ENCODE measurements at regions not wholly inside any gene's neighbourhood (a gene's known extent, or its start where the extent isn't known, plus 50 kb on each side); places are given as distances from the start of the nearest gene placed in this dataset.

DNA sequence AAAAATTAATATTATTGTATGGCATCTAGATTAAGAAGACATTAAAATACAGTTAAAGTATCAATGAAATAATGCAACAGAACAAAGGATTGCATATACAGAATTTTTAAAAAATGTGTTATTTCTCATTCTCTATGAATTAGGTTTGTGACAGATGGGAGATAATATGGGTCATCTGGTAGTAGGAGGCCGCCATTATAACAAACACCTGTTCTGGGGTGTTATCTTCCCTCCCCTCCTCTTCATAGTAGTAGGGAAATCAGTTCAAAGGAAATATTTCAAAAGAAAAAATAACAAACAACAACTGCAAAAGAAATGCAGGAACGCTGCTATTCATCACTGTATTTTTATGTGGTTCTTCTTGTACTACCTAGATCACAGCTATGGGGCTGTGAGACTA, 187.0 kb upstream of the ATP2B1 start:
- Histone ChIP-seq H3K9ac (ENCODE audit: insufficient read depth, low read length) (no peak overlapping the region), H3K9me3 (ENCODE audit: control insufficient read depth, insufficient read depth, low read depth, low read length) (no peaks in the 10 kb centered on the region), H4K20me1 (ENCODE audit: control insufficient read depth, extremely low read depth, insufficient read depth, low read length) (no peaks in the 10 kb centered on the region), H3K27ac (ENCODE audit: insufficient read depth, low read length) (no peak overlapping the region), H3K27me3 (ENCODE audit: control insufficient read depth, insufficient read depth, low read length) (no peaks in the 10 kb centered on the region), H3K79me2 (ENCODE audit: control insufficient read depth, insufficient read depth, low read length) (no peaks in the 10 kb centered on the region), H3K4me3 (replicated peaks in 1 of 4; ENCODE audit: control extremely low read depth in 1 of 4, insufficient read depth in 1 of 4, low read depth in 3 of 4, low read length in 4 of 4) (no peak overlapping the region), H2AFZ (ENCODE audit: low read length) (no peak overlapping the region), H3K4me2 (ENCODE audit: extremely low read depth, insufficient read depth, low read length) (no peak overlapping the region), H3K36me3 (ENCODE audit: control insufficient read depth, insufficient read depth, low read length) (no peaks in the 10 kb centered on the region), H3K4me1 (ENCODE audit: control insufficient read depth, extremely low read depth, insufficient read depth, low read length) (peaks cover 3% of the 10 kb centered on the region)
- DNase-seq (ENCODE audit: low read depth in 2 of 2) = no peak
- TF ChIP-seq, protein P1, sequence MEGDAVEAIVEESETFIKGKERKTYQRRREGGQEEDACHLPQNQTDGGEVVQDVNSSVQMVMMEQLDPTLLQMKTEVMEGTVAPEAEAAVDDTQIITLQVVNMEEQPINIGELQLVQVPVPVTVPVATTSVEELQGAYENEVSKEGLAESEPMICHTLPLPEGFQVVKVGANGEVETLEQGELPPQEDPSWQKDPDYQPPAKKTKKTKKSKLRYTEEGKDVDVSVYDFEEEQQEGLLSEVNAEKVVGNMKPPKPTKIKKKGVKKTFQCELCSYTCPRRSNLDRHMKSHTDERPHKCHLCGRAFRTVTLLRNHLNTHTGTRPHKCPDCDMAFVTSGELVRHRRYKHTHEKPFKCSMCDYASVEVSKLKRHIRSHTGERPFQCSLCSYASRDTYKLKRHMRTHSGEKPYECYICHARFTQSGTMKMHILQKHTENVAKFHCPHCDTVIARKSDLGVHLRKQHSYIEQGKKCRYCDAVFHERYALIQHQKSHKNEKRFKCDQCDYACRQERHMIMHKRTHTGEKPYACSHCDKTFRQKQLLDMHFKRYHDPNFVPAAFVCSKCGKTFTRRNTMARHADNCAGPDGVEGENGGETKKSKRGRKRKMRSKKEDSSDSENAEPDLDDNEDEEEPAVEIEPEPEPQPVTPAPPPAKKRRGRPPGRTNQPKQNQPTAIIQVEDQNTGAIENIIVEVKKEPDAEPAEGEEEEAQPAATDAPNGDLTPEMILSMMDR (conservative IDR thresholded peaks at IDR 0.05 in 1 of 2, IDR thresholded peaks at IDR 0.05 in 1 of 2; ENCODE audit: low read depth in 1 of 2, low read length in 2 of 2) = no peak
- no peak for TF ChIP-seq EZH2 (IDR thresholded peaks at IDR 0.05; ENCODE audit: low read length, missing control alignments)

DNA sequence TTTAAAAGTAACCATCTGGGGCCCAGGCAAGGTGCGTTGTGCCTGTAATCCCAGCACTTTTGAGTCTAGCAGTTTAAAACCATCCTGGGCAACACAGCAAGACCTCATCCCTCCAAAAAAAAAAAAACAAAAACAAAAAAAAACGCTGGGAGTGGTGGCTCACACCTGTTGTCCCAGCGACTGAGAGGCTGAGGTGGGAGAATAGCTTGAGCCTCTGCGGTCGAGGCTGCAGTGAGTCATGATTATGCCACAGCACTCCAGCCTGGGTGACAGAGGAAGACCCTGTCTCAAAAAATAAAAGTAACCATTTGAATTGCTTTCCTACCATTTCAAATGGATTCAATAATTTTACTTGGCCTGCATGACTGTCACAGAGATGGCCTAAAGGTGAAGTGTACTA, 186.5 kb upstream of the ATP2B1 start:
- Histone ChIP-seq H3K79me2 (ENCODE audit: control insufficient read depth, insufficient read depth, low read length) (no peaks in the 10 kb centered on the region), H3K27me3 (ENCODE audit: control insufficient read depth, insufficient read depth, low read length) (no peaks in the 10 kb centered on the region), H3K4me1 (ENCODE audit: control insufficient read depth, extremely low read depth, insufficient read depth, low read length) (peaks cover 3% of the 10 kb centered on the region), H3K9me3 (ENCODE audit: control insufficient read depth, insufficient read depth, low read depth, low read length) (no peaks in the 10 kb centered on the region), H4K20me1 (ENCODE audit: control insufficient read depth, extremely low read depth, insufficient read depth, low read length) (no peaks in the 10 kb centered on the region), H3K4me2 (ENCODE audit: extremely low read depth, insufficient read depth, low read length) (no peak overlapping the region), H3K9ac (ENCODE audit: insufficient read depth, low read length) (no peak overlapping the region), H2AFZ (ENCODE audit: low read length) (no peak overlapping the region), H3K36me3 (ENCODE audit: control insufficient read depth, insufficient read depth, low read length) (no peaks in the 10 kb centered on the region), H3K27ac (ENCODE audit: insufficient read depth, low read length) (no peak overlapping the region), H3K4me3 (replicated peaks in 1 of 4; ENCODE audit: control extremely low read depth in 1 of 4, insufficient read depth in 1 of 4, low read depth in 3 of 4, low read length in 4 of 4) (no peak overlapping the region)
- no peak for DNase-seq (ENCODE audit: low read depth in 2 of 2)
- TF ChIP-seq, protein P1 (conservative IDR thresholded peaks at IDR 0.05 in 1 of 2, IDR thresholded peaks at IDR 0.05 in 1 of 2; ENCODE audit: low read depth in 1 of 2, low read length in 2 of 2) = no peak
- no peak for TF ChIP-seq EZH2 (IDR thresholded peaks at IDR 0.05; ENCODE audit: low read length, missing control alignments)

DNA sequence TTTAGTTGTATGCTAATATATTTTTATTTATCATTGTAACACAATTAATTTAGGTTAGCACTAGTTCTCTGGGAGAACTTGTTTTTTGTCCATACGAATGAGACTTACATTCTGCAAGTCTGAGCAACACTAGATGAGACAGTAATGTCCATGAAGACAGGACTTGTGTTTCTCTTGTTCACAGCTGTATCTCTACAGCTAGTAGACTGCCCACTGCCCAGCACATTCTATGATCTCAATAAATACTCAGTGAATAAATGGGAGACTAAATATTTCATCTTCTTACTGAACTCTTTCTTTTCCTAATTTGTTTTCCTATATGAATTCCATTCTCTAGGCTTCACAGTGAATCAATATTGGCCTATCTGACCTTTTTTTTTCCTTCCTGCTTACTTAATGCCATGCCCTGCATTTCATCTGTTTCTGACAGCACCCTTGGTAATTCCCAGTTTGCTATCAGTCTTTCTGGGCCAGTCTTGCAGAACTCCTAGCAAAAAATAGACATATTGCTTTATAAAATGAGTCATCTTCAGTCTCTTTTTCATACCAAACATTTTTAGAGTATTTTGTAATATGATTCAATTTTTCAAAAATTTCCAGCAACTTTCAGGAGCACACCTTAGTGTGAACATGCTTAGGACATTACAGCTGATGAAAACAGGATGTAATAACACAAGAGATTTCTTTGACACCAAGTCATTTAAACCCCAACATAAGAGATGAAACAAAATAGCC, 185.5 kb upstream of the ATP2B1 start:
- H3K4me3 ChIP-seq (replicated peaks in 1 of 4; ENCODE audit: control extremely low read depth in 1 of 4, insufficient read depth in 1 of 4, low read depth in 3 of 4, low read length in 4 of 4) = no peak overlapping the region
- no peaks in the 10 kb centered on the region for H4K20me1 ChIP-seq (ENCODE audit: control insufficient read depth, extremely low read depth, insufficient read depth, low read length)
- peak; percentile 48 to 57 for DNase-seq (ENCODE audit: low read depth in 2 of 2)
- TF ChIP-seq EZH2 (IDR thresholded peaks at IDR 0.05; ENCODE audit: low read length, missing control alignments) = no peak
- TF ChIP-seq, protein P1 (conservative IDR thresholded peaks at IDR 0.05 in 1 of 2, IDR thresholded peaks at IDR 0.05 in 1 of 2; ENCODE audit: low read depth in 1 of 2, low read length in 2 of 2) = no peak
- no peak overlapping the region for H3K27ac ChIP-seq (ENCODE audit: insufficient read depth, low read length)
- no peak overlapping the region for H3K9ac ChIP-seq (ENCODE audit: insufficient read depth, low read length)
- H3K4me1 ChIP-seq (ENCODE audit: control insufficient read depth, extremely low read depth, insufficient read depth, low read length) = peaks cover 3% of the 10 kb centered on the region
- no peak overlapping the region for H3K4me2 ChIP-seq (ENCODE audit: extremely low read depth, insufficient read depth, low read length)
- no peaks in the 10 kb centered on the region for H3K9me3 ChIP-seq (ENCODE audit: control insufficient read depth, insufficient read depth, low read depth, low read length)
- no peak overlapping the region for H2AFZ ChIP-seq (ENCODE audit: low read length)
- H3K79me2 ChIP-seq (ENCODE audit: control insufficient read depth, insufficient read depth, low read length) = no peaks in the 10 kb centered on the region
- no peaks in the 10 kb centered on the region for H3K27me3 ChIP-seq (ENCODE audit: control insufficient read depth, insufficient read depth, low read length)
- H3K36me3 ChIP-seq (ENCODE audit: control insufficient read depth, insufficient read depth, low read length) = no peaks in the 10 kb centered on the region
